SK-N-SH treated with all-trans-retinoic acid at 6 μM for 48 hours (cell line): ENCODE measurements at regions not wholly inside any gene's neighbourhood (a gene's known extent, or its start where the extent isn't known, plus 50 kb on each side); places are given as distances from the start of the nearest gene placed in this dataset.

ENCODE experiments used
- ATAC-seq: fragments of 200-7000 bp; cut with Tn5 transposase; 3 replicates; pipeline ENCODE4 v1.9.1; 2020; ENCODE audit warnings: mild to moderate bottlenecking, moderate library complexity
- ARNTL ChIP-seq: fragments of 450-650 bp; formaldehyde crosslinking; IDR thresholded peaks from 2 replicates; pipeline ENCODE4 v1.5.0; 2020; ENCODE audit warnings: low read depth, mild to moderate bottlenecking, moderate library complexity, borderline replicate concordance
- BACH2 ChIP-seq: fragments of 250-450 bp; sonication (Bioruptor Pico); IDR thresholded peaks from 2 replicates; pipeline ENCODE4 v1.9.0; 2021; ENCODE audit warnings: mild to moderate bottlenecking, borderline replicate concordance
- CSDC2 ChIP-seq: fragments of 250-450 bp; sonication (Bioruptor Pico); IDR thresholded peaks from 2 replicates; pipeline ENCODE4 v1.5.0; 2020; ENCODE audit warnings: mild to moderate bottlenecking, moderate library complexity
- ESRRG ChIP-seq: fragments of 250-450 bp; sonication (Bioruptor Pico); IDR thresholded peaks from 2 replicates; pipeline ENCODE4 v1.6.1; 2021; ENCODE audit warnings: mild to moderate bottlenecking
- GLIS3 ChIP-seq: fragments of 250-450 bp; sonication (Bioruptor Pico); IDR thresholded peaks from 2 replicates; pipeline ENCODE4 v1.5.0; 2020; ENCODE audit warnings: mild to moderate bottlenecking, moderate library complexity
- ISL1 ChIP-seq: fragments of 250-450 bp; sonication (Bioruptor Pico); IDR thresholded peaks from 2 replicates; pipeline ENCODE4 v2.1.2; 2022; ENCODE audit warnings: mild to moderate bottlenecking, moderate library complexity
- OSR1 ChIP-seq: fragments of 250-450 bp; sonication (Bioruptor Pico); IDR thresholded peaks from 2 replicates; pipeline ENCODE4 v1.8.0; 2022; ENCODE audit warnings: moderate library complexity, mild to moderate bottlenecking, inconsistent platforms
- PATZ1 ChIP-seq: fragments of 250-450 bp; sonication (Bioruptor Pico); IDR thresholded peaks from 2 replicates; pipeline ENCODE4 v1.8.0; 2020; ENCODE audit warnings: mild to moderate bottlenecking, moderate library complexity, borderline replicate concordance
- PPARA ChIP-seq: fragments of 250-450 bp; sonication (Bioruptor Pico); IDR thresholded peaks from 2 replicates; pipeline ENCODE4 v1.5.0; 2020; ENCODE audit warnings: mild to moderate bottlenecking, borderline replicate concordance
- SNAI2 ChIP-seq: fragments of 250-450 bp; sonication (Bioruptor Pico); IDR thresholded peaks from 2 replicates; pipeline ENCODE4 v1.5.0; 2020; ENCODE audit warnings: mild to moderate bottlenecking, moderate library complexity
- TCF4 ChIP-seq: fragments of 250-450 bp; sonication (Bioruptor Pico); IDR thresholded peaks from 2 replicates; pipeline ENCODE4 v1.8.0; 2021; ENCODE audit warnings: mild to moderate bottlenecking, moderate library complexity, borderline replicate concordance
- TOX ChIP-seq: fragments of 250-450 bp; sonication (Bioruptor Pico); IDR thresholded peaks from 2 replicates; pipeline ENCODE4 v1.8.0; 2021; ENCODE audit warnings: mild to moderate bottlenecking, moderate library complexity, borderline replicate concordance
- ZC3H10 ChIP-seq: fragments of 250-450 bp; sonication (Bioruptor Pico); IDR thresholded peaks from 2 replicates; pipeline ENCODE4 v1.5.1; 2021; ENCODE audit warnings: mild to moderate bottlenecking, moderate library complexity
- ZFP3 ChIP-seq: fragments of 250-450 bp; sonication (Bioruptor Pico); IDR thresholded peaks from 2 replicates; pipeline ENCODE4 v1.5.0; 2020; ENCODE audit warnings: mild to moderate bottlenecking, moderate library complexity
- ZNF565 ChIP-seq: fragments of 450-650 bp; formaldehyde crosslinking; conservative IDR thresholded peaks from 2 replicates; pipeline ENCODE4 v1.5.0; 2020; ENCODE audit warnings: low read depth, mild to moderate bottlenecking, moderate library complexity
- ZNF70 ChIP-seq: fragments of 450-650 bp; formaldehyde crosslinking; IDR thresholded peaks from 2 replicates; pipeline ENCODE4 v1.5.0; 2020; ENCODE audit warnings: mild to moderate bottlenecking, moderate library complexity
- ZNF8 ChIP-seq: fragments of 450-650 bp; formaldehyde crosslinking; IDR thresholded peaks from 2 replicates; pipeline ENCODE4 v1.5.0; 2020; ENCODE audit warnings: mild to moderate bottlenecking, moderate library complexity
- TF ChIP-seq, protein P1 (sequence below): fragments of 250-450 bp; sonication (Bioruptor Pico); IDR thresholded peaks from 2 replicates; pipeline ENCODE4 v1.5.0; 2020; ENCODE audit warnings: mild to moderate bottlenecking, moderate library complexity
- TF ChIP-seq, protein P2 (sequence below): fragments of 250-450 bp; sonication (Bioruptor Pico); IDR thresholded peaks from 2 replicates; pipeline ENCODE4 v1.5.1; 2021; ENCODE audit warnings: mild to moderate bottlenecking, moderate library complexity
- TF ChIP-seq, protein P3 (sequence below): fragments of 250-450 bp; sonication (Bioruptor Pico); IDR thresholded peaks from 2 replicates; pipeline ENCODE4 v1.5.1; 2020; ENCODE audit warnings: low read depth, mild to moderate bottlenecking, moderate library complexity

DNA sequence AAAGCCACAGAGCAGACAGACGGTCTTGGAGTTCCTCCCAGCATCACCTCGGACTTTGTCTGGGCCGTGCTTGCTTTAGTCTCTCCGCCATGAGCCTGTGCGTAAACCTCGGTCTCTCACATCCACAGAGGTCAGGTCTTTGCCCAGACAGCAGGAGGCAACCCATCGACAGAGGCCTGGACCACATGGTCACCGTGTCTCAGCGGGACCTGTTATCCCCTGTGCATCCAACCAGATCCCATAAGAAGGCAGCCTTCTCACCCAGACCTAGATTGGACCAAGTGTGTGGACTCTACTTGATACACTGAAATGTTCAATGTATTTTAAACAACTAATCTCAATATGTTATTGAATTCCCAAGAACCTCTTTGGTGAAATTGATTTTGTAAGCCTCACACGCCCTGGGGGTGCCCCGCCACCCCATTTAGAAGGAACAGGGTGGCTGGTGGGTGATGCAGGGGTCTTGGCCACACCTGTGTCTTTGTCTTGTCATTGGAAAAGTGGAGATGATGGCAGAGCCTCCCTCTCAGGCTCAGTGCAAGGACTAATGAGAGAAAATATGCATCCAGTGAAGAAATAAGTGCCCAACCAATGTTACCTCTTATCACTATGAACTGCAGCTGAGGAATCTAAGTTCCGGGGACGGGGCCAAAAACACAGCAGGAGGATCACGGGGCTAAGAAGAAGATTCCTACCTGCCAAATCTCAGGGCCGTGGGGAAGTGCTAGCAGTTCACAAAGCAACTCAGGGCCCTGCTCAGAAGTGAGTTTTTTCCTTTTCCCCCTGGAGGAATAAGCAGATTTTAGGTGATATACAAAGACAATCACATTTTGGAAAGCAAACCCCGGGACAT lies 101.6 kb upstream of the BACE2 start:
- TF ChIP-seq TOX (CRISPR knock-in tag) (no peak), ZNF8 (CRISPR knock-in tag) (no peak), CSDC2 (no peak)
- TF ChIP-seq, protein P1, sequence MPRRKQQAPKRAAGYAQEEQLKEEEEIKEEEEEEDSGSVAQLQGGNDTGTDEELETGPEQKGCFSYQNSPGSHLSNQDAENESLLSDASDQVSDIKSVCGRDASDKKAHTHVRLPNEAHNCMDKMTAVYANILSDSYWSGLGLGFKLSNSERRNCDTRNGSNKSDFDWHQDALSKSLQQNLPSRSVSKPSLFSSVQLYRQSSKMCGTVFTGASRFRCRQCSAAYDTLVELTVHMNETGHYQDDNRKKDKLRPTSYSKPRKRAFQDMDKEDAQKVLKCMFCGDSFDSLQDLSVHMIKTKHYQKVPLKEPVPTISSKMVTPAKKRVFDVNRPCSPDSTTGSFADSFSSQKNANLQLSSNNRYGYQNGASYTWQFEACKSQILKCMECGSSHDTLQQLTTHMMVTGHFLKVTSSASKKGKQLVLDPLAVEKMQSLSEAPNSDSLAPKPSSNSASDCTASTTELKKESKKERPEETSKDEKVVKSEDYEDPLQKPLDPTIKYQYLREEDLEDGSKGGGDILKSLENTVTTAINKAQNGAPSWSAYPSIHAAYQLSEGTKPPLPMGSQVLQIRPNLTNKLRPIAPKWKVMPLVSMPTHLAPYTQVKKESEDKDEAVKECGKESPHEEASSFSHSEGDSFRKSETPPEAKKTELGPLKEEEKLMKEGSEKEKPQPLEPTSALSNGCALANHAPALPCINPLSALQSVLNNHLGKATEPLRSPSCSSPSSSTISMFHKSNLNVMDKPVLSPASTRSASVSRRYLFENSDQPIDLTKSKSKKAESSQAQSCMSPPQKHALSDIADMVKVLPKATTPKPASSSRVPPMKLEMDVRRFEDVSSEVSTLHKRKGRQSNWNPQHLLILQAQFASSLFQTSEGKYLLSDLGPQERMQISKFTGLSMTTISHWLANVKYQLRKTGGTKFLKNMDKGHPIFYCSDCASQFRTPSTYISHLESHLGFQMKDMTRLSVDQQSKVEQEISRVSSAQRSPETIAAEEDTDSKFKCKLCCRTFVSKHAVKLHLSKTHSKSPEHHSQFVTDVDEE (CRISPR knock-in tag): no peak
- TF ChIP-seq, protein P2, sequence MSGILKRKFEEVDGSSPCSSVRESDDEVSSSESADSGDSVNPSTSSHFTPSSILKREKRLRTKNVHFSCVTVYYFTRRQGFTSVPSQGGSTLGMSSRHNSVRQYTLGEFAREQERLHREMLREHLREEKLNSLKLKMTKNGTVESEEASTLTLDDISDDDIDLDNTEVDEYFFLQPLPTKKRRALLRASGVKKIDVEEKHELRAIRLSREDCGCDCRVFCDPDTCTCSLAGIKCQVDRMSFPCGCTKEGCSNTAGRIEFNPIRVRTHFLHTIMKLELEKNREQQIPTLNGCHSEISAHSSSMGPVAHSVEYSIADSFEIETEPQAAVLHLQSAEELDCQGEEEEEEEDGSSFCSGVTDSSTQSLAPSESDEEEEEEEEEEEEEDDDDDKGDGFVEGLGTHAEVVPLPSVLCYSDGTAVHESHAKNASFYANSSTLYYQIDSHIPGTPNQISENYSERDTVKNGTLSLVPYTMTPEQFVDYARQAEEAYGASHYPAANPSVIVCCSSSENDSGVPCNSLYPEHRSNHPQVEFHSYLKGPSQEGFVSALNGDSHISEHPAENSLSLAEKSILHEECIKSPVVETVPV (CRISPR knock-in tag): no peak
- ATAC-seq: no peak

- no peak for ATAC-seq
These were observed 100.3 kb upstream of the BACE2 start for GRCh38 chr21:41067709-41068108.

More at GRCh38 chr21:41067709-41068108, 100.3 kb upstream of the BACE2 start:
- no peak for TF ChIP-seq OSR1 (CRISPR knock-in tag)
- TF ChIP-seq, protein P2 (CRISPR knock-in tag): no peak
- TF ChIP-seq ZNF70 (CRISPR knock-in tag): no peak
- TF ChIP-seq ESRRG: no peak
- TF ChIP-seq ARNTL (CRISPR knock-in tag): no peak
- TF ChIP-seq PPARA (CRISPR knock-in tag): no peak
- TF ChIP-seq ZNF565 (CRISPR knock-in tag): no peak
- no peak for TF ChIP-seq TCF4 (CRISPR knock-in tag)
- TF ChIP-seq, protein P1 (CRISPR knock-in tag): no peak
- TF ChIP-seq BACH2 (CRISPR knock-in tag): no peak
- TF ChIP-seq ISL1 (CRISPR knock-in tag): no peak
- TF ChIP-seq GLIS3 (CRISPR knock-in tag): no peak
- no peak for TF ChIP-seq ZC3H10
- no peak for TF ChIP-seq SNAI2 (CRISPR knock-in tag)
- TF ChIP-seq ZFP3 (CRISPR knock-in tag): no peak
- no peak for TF ChIP-seq ZNF8 (CRISPR knock-in tag)
- TF ChIP-seq PATZ1 (CRISPR knock-in tag): no peak
- no peak for TF ChIP-seq CSDC2
- TF ChIP-seq, protein P3, sequence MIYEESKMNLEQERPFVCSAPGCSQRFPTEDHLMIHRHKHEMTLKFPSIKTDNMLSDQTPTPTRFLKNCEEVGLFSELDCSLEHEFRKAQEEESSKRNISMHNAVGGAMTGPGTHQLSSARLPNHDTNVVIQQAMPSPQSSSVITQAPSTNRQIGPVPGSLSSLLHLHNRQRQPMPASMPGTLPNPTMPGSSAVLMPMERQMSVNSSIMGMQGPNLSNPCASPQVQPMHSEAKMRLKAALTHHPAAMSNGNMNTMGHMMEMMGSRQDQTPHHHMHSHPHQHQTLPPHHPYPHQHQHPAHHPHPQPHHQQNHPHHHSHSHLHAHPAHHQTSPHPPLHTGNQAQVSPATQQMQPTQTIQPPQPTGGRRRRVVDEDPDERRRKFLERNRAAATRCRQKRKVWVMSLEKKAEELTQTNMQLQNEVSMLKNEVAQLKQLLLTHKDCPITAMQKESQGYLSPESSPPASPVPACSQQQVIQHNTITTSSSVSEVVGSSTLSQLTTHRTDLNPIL (CRISPR knock-in tag): no peak
